ENCODE measurements at regions not wholly inside any gene's neighbourhood (a gene's known extent, or its start where the extent isn't known, plus 50 kb on each side); places are given as distances from the start of the nearest gene placed in this dataset.

- TF ChIP-seq ZNF274 (IDR thresholded peaks at IDR 0.05; ENCODE audit: low read depth, low read length) (no peak), YY1 (IDR thresholded peaks at IDR 0.05; ENCODE audit: insufficient read depth, insufficient read length) (no peak)
These were observed 113.1 kb upstream of the OSR1 start for GRCh38 chr2:19471491-19471890.
